ENCODE measurements at regions not wholly inside any gene's neighbourhood (a gene's known extent, or its start where the extent isn't known, plus 50 kb on each side); places are given as distances from the start of the nearest gene placed in this dataset.

- TF ChIP-seq CTCF (conservative IDR thresholded peaks at IDR 0.05; ENCODE audit: low read depth, low read length) (no peak), EZH2 (IDR thresholded peaks at IDR 0.05; ENCODE audit: borderline replicate concordance, low read depth, low read length, poor library complexity, severe bottlenecking) (no peak)
Observed at GRCh38 chr9:13932528-13933267, 381.2 kb downstream of the NFIB start.

All from A673 (cell line).